Neural cell (in vitro differentiated cells): ENCODE measurements at regions not wholly inside any gene's neighbourhood (a gene's known extent, or its start where the extent isn't known, plus 50 kb on each side); places are given as distances from the start of the nearest gene placed in this dataset.

Source experiments
- CTCF ChIP-seq: fragments of 450-650 bp; IDR thresholded peaks from 2 replicates; pipeline ENCODE4 v1.5.1; 2014; ENCODE audit warnings: antibody characterized with exemption, mild to moderate bottlenecking, moderate library complexity; ENCODE audit not compliant: poor library complexity, severe bottlenecking
- EP300 ChIP-seq: fragments of 450-650 bp; conservative IDR thresholded peaks from 2 replicates; pipeline ENCODE4 v1.6.1; 2014; ENCODE audit warnings: antibody characterized with exemption, mild to moderate bottlenecking, moderate library complexity; ENCODE audit not compliant: poor library complexity, severe bottlenecking
- EZH2 ChIP-seq: fragments of 200-600, 300-800 bp; shearing (Covaris generic), sonication (generic); IDR thresholded peaks from 2 replicates; pipeline ENCODE4 v1.6.1; 2014; ENCODE audit warnings: antibody characterized with exemption, low read length, borderline replicate concordance, mild to moderate bottlenecking; ENCODE audit not compliant: insufficient read depth, poor library complexity, severe bottlenecking
- MXI1 ChIP-seq: fragments of 450-650 bp; conservative IDR thresholded peaks from 2 replicates; pipeline ENCODE4 v1.6.1; 2014; ENCODE audit warnings: antibody characterized with exemption, mild to moderate bottlenecking; ENCODE audit not compliant: poor library complexity, severe bottlenecking
- POLR2AphosphoS5 ChIP-seq: IDR thresholded peaks from 2 replicates; pipeline ENCODE4 v1.6.1; 2012
- RAD21 ChIP-seq: fragments of 450-650 bp; conservative IDR thresholded peaks from 2 replicates; pipeline ENCODE4 v1.6.1; 2014; ENCODE audit warnings: antibody characterized with exemption, mild to moderate bottlenecking, moderate library complexity
- REST ChIP-seq: IDR thresholded peaks from 2 replicates; pipeline ENCODE4 v1.6.1; 2012; ENCODE audit warnings: borderline replicate concordance

- TF ChIP-seq CTCF (no peak), POLR2AphosphoS5 (no peak), EP300 (no peak), EZH2 (no peak), RAD21 (no peak), REST (no peak), MXI1 (no peak)
Observed at GRCh38 chr18:2468051-2468450, 103.3 kb downstream of the METTL4 start.
